CD4-positive, alpha-beta T cell (primary cell): ENCODE measurements at regions not wholly inside any gene's neighbourhood (a gene's known extent, or its start where the extent isn't known, plus 50 kb on each side); places are given as distances from the start of the nearest gene placed in this dataset.

Source experiments
- ATAC-seq: fragments of 200-7000 bp; cut with Tn5 transposase; one replicate; pipeline ENCODE4 v1.10.0; 2022; ENCODE audit warnings: mild to moderate bottlenecking; ENCODE audit not compliant: poor library complexity
- CTCF ChIA-PET: fragments of 350-600 bp; sonication (Branson Sonifier 250); formaldehyde crosslinking; loops from one replicate; lab custom pipeline; 2021; ENCODE audit warnings: antibody characterized with exemption, inconsistent platforms; lab: Charles Lee
- POLR2A ChIA-PET: fragments of 350-600 bp; sonication (Branson Sonifier 250); formaldehyde crosslinking; loops from one replicate; lab custom pipeline; 2021; ENCODE audit warnings: antibody characterized with exemption, inconsistent platforms; lab: Charles Lee
- DNase-seq, 14 experiments: peaks; one replicate each; pipeline ENCODE4 v3.0.0-alpha.2; 2013 to 2020; ENCODE audit warnings: mixed read lengths in 2 of 14
- H3K27ac ChIP-seq, 2 donors: one replicate each; pipeline versions ENCODE4 v1.5.1 to v1.7.0; 2013; ENCODE audit warnings: low read length in 2 of 2, low read depth in 1 of 2, mild to moderate bottlenecking in 1 of 2
- H3K27me3 ChIP-seq, 2 experiments: 1 replicate in 1 of 2; 2 replicates in 1 of 2; pipeline versions ENCODE4 v1.6.1 to v1.7.0; 2013; ENCODE audit warnings: low read length in 2 of 2, control low read depth in 1 of 2, mild to moderate bottlenecking in 1 of 2, moderate library complexity in 1 of 2; ENCODE audit not compliant: insufficient read depth in 2 of 2, control insufficient read depth in 1 of 2
- H3K36me3 ChIP-seq: one replicate; pipeline ENCODE4 v1.6.1; 2013; ENCODE audit warnings: low read length, control low read depth; ENCODE audit not compliant: insufficient read depth
- H3K4me1 ChIP-seq: one replicate; pipeline ENCODE4 v1.6.1; 2013; ENCODE audit warnings: low read length, control low read depth; ENCODE audit not compliant: insufficient read depth
- H3K4me3 ChIP-seq: one replicate; pipeline ENCODE4 v1.5.1; 2013; ENCODE audit warnings: mild to moderate bottlenecking, low read length, moderate library complexity
- H3K9me3 ChIP-seq, 2 experiments: 1 replicate in 1 of 2; 2 replicates in 1 of 2; pipeline versions ENCODE4 v1.6.1 to v1.7.0; 2013; ENCODE audit warnings: low read length in 2 of 2, mild to moderate bottlenecking in 2 of 2, control low read depth in 1 of 2, moderate library complexity in 1 of 2; ENCODE audit not compliant: control insufficient read depth in 1 of 2, insufficient read depth in 1 of 2
- H3K27ac Mint-ChIP-seq: one replicate; pipeline ENCODE4 v1.8.0; 2020; ENCODE audit warnings: mixed read lengths
- H3K27me3 Mint-ChIP-seq: one replicate; pipeline ENCODE4 v1.8.0; 2021; ENCODE audit warnings: mixed read lengths
- H3K36me3 Mint-ChIP-seq: one replicate; pipeline ENCODE4 v1.8.0; 2021; ENCODE audit warnings: low read depth, mixed read lengths
- H3K4me1 Mint-ChIP-seq: one replicate; pipeline ENCODE4 v1.8.0; 2021; ENCODE audit warnings: low read depth, mixed read lengths
- H3K4me3 Mint-ChIP-seq: one replicate; pipeline ENCODE4 v1.8.0; 2020; ENCODE audit warnings: mild to moderate bottlenecking, mixed read lengths
- H3K9me3 Mint-ChIP-seq: one replicate; pipeline ENCODE4 v1.8.0; 2020; ENCODE audit warnings: mixed read lengths
- intact Hi-C, 2 experiments: fragments of 100-400 bp; cut with DNase I in 1 of 2; cut with micrococcal nuclease in 1 of 2; formaldehyde crosslinking; loops; one replicate each; pipeline versions ENCODE4 v1.15.1 to v1.9.0; 2023 to 2025; cut with DNase I, micrococcal nuclease
- TF ChIP-seq, protein P1 (sequence below): fragments of 200-600 bp; IDR thresholded peaks from one replicate; pipeline ENCODE4 v1.8.0; 2022; ENCODE audit warnings: antibody characterized with exemption, mild to moderate bottlenecking

DNA sequence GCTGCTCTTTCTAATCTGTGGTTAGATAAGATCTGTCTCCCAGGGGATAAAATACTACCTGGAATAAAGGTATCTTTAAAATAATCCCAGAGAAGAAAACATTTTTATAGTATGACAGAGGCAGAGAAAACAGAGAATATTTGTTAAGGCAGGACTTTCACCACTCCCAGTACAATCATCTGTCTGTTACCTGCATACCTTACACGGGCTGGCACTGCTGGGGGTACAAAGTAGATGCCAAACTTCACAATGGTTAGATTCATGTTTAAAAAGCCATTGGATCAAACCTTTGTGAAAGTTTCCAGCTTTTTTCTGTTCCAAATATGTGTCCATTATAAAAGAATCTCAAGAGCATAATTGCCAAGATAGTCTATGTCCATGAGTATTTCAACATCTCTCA is 273.6 kb upstream of the BTG1 start:
- no peaks in the 10 kb centered on the region for H3K36me3 Mint-ChIP-seq
- TF ChIP-seq, protein P1, sequence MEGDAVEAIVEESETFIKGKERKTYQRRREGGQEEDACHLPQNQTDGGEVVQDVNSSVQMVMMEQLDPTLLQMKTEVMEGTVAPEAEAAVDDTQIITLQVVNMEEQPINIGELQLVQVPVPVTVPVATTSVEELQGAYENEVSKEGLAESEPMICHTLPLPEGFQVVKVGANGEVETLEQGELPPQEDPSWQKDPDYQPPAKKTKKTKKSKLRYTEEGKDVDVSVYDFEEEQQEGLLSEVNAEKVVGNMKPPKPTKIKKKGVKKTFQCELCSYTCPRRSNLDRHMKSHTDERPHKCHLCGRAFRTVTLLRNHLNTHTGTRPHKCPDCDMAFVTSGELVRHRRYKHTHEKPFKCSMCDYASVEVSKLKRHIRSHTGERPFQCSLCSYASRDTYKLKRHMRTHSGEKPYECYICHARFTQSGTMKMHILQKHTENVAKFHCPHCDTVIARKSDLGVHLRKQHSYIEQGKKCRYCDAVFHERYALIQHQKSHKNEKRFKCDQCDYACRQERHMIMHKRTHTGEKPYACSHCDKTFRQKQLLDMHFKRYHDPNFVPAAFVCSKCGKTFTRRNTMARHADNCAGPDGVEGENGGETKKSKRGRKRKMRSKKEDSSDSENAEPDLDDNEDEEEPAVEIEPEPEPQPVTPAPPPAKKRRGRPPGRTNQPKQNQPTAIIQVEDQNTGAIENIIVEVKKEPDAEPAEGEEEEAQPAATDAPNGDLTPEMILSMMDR, result no peak
- DNase-seq (no peak), ATAC-seq (no peak)
- H3K4me1 ChIP-seq, result no peaks in the 10 kb centered on the region
- H3K36me3 ChIP-seq, result no peaks in the 10 kb centered on the region
- H3K27ac ChIP-seq, result no peak overlapping the region
- ChIA-PET CTCF (no interaction called here), POLR2A (no interaction called here)
- peaks cover 56% of the 10 kb centered on the region for H3K4me1 Mint-ChIP-seq
- no peak overlapping the region for H3K4me3 Mint-ChIP-seq
- no peaks in the 10 kb centered on the region for H3K27me3 Mint-ChIP-seq
- no peaks in the 10 kb centered on the region for H3K9me3 Mint-ChIP-seq
- no peaks in the 10 kb centered on the region for H3K9me3 ChIP-seq
- no peaks in the 10 kb centered on the region for H3K27me3 ChIP-seq
- no peak overlapping the region for H3K4me3 ChIP-seq
- no peak overlapping the region for H3K27ac Mint-ChIP-seq
- intact Hi-C loops, result no loop called here

DNA sequence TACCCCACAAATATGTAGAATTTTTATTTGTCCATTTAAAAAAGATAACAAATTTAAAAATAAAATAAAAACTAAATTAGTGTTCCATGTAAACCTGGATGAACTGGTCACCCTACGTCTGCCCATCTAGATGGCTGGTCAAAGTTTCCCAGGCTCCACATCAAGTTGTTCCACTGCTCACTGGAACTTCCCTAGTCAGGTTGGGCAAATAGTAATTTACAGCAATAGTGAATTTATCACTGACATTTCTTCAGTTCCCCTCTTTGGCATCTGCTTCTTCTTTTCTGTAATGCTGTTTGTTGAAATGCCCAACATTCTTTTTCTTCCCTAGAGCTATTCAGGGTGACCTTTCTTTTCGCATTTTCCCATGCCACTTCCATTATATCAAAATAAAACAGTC is 272.7 kb upstream of the BTG1 start:
- H3K36me3 ChIP-seq, result no peaks in the 10 kb centered on the region
- DNase-seq (no peak), ATAC-seq (no peak)
- Mint-ChIP-seq H3K27ac (no peak overlapping the region), H3K9me3 (no peaks in the 10 kb centered on the region), H3K27me3 (no peaks in the 10 kb centered on the region), H3K36me3 (no peaks in the 10 kb centered on the region), H3K4me3 (no peak overlapping the region), H3K4me1 (peaks cover 51% of the 10 kb centered on the region)
- no peaks in the 10 kb centered on the region for H3K4me1 ChIP-seq
- no peaks in the 10 kb centered on the region for H3K27me3 ChIP-seq
- H3K4me3 ChIP-seq, result no peak overlapping the region
- H3K27ac ChIP-seq, result no peak overlapping the region
- ChIA-PET POLR2A (interaction anchor here (2.0 kb wide), 1 partner anchor 10 kb away, joined by 6 read pairs; no protein-coding TSS in a partner anchor), CTCF (no interaction called here)
- intact Hi-C loops, result no loop called here
- TF ChIP-seq, protein P1, result no peak
- no peaks in the 10 kb centered on the region for H3K9me3 ChIP-seq

DNA sequence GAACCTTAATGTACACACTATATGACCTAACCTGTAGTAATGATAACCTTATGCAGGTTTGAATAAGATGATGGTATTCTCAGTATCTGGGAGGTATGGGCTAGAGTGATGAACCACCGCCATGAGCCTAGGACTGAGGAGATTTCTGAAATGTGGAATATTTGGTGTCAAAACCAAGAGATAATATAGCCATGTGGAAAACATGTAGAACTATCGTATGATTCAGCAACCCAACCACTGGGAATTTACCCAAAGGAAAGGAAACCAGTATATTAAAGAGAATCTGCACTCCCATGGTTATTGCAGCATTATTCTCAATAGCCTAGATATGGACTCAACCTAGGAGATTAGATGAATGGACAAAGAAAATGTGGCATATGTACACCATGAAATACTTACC is 271.7 kb upstream of the BTG1 start:
- CTCF ChIA-PET, result interaction anchor here (0.6 kb wide), 1 partner anchor 307 kb away, joined by 4 read pairs; no protein-coding TSS in a partner anchor
- POLR2A ChIA-PET, result interaction anchor here (1.3 to 2.0 kb wide), 3 partner anchors 9 to 272 kb away, joined by 4 to 6 read pairs (median 4); partner anchors contain the start of gene BTG1
- H3K27ac Mint-ChIP-seq, result no peak overlapping the region

More for the DNA sequence above, 271.7 kb upstream of the BTG1 start:
- Mint-ChIP-seq H3K4me3 (no peak overlapping the region), H3K36me3 (no peaks in the 10 kb centered on the region), H3K27me3 (no peaks in the 10 kb centered on the region), H3K9me3 (no peaks in the 10 kb centered on the region), H3K4me1 (peaks cover 43% of the 10 kb centered on the region)
- no peak overlapping the region for H3K4me3 ChIP-seq
- H3K27ac ChIP-seq, result no peak overlapping the region
- intact Hi-C loops, result no loop called here
- no peak for ATAC-seq
- TF ChIP-seq, protein P1, result no peak
- H3K36me3 ChIP-seq, result no peaks in the 10 kb centered on the region
- H3K27me3 ChIP-seq, result no peaks in the 10 kb centered on the region
- no peaks in the 10 kb centered on the region for H3K9me3 ChIP-seq
- H3K4me1 ChIP-seq, result no peaks in the 10 kb centered on the region
- DNase-seq, result no peak
